GM19035 (cell line): ENCODE measurements at regions not wholly inside any gene's neighbourhood (a gene's known extent, or its start where the extent isn't known, plus 50 kb on each side); places are given as distances from the start of the nearest gene placed in this dataset.
"Not testable (repeated sequence)": the region's sequence is repeated elsewhere in the genome, so short reads cannot be mapped to it uniquely, and the experiment has no call there.

Source experiments
- ATAC-seq: cut with Tn5 transposase; IDR thresholded peaks from one replicate; pipeline ENCODE4 v1.9.1; 2021; ENCODE audit not compliant: unreplicated experiment

DNA sequence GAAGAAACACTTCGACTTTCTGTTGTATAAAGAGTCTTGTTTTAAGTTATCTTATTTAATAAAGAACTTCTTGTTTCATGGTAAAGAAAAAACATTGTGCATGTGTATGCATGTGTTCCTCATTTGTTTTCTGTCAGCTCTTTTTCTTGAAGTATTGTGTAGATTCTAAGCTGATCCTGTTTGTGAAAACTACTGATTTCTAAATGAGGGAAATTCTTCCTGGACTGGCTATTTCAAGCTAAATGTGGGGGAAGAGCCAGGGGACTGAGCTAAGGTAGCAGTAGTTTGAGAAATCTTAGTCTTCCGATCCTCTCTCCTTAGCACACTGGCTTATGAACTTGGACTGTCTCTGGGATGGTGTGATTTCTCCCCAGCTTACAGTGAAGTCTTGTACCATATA, 56.4 kb upstream of the RBMS1 start:
- no peak for ATAC-seq

DNA sequence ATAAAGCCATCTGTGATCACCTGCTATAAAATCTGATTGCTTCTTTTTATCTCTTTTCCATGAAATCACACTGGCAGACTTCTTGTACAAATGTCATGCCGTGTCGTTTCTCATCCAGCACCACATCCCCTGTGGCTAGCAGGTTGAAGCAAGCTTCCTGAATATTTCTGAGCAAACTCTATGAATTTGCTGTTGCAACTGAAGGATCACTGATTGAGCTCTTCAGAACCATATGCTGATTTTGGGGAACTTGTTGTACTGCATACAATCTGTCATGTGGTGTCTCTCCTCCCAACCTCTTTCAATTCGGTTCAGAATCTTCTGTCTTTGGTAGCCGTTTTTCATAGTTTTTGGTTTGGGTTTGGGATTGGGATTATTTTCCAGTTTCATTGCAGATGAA, 57.7 kb upstream of the RBMS1 start:
- ATAC-seq = no peak

DNA sequence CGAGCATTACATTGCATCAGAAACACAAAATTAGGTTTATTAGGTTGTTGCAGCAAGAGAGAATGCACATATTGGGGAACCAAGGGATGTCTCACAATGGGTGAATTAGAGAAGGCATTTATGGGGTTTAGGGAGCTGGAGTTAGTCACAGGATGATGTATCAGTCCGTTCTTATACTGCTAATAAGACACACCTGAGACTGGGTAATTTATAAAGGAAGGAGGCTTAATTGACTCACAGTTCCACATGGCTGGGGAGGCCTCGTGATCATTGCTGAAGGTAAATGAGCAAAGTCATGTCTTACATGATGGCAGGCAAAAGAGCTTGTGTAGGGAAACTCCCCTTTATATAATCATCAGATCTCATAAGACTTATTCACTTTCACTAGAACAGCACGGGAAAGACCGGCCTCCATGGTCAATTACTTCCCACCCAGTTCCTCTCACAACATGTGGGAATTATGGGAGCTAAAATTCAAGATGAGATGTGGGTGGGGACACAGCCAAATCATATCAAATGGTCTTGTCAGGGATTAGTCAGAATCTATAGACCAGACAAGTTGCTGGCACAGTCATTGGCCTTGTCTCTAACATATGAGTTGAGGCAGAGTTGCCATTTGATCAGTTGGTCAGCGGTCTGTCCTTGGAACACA, 61.9 kb upstream of the RBMS1 start:
- ATAC-seq = no peak

DNA sequence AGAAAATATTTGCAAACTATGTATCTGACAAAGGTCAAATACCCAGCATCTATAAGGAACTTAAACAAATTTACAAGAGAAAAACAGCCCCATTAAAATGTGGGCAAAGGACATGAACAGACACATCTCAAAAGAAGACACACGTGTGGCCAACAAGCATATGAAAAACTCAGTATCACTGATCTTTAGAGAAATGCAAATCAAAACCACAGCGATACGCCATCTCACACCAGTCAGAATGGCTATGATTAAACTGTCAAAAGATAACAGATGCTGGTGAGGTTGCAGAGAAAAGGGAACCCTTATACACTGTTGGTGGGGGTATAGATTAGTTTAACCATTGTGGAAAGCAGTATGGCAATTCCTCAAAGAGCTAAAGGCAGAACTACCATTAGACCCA, 64.3 kb upstream of the RBMS1 start:
- no peak for ATAC-seq

DNA sequence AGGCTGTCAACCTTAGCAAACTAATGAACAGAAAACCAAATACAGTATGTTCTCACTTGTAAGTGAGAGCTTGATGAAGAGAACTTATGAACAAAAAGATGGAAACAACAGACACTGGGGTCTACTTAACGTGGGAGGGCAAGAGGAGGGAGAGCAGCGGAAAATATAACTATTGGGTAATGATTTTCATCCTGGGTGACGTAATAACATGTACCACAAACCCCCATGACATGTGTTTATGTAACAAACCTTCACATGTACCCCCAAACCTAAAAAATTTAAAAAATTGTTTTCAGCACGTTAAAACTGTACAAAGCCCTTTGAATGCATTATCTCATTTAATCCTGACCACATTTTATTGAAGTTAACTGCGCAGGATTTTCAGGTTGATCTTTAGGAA, 64.9 kb upstream of the RBMS1 start:
- no peak for ATAC-seq

DNA sequence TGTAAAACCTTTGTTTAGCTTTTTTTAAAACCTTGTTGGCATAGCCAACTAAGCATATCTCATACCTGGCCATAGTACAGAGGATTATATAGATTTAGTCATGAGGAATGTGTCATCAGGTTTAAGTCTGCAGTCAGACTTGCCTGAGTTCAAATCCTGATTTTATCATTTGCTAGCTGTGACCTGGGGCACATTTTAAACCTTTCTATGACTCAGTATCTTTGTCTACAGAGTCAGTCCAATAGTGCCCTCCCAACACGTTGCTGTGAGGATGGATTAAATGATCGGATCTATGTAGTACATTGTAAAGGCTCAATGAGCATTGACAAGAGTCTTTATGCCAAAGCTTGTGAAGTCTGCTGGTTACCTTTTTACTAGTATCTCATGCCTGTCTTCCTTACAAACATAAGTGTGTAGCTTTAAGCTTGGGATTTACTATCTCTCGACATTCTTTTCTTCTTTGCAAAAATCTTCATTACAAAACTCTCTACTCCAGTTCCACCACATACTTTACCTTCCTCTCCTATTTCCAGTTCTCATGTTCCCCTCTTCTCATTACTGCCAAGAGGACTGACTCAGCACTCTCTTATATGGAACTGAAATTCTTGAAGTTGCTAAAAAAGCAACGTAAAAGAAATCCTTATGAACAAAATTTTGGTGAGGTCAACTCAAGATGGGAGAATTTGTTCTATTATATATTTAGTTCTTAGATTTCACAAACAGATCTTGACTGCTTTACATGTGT, 68.1 kb upstream of the RBMS1 start:
- no peak for ATAC-seq

DNA sequence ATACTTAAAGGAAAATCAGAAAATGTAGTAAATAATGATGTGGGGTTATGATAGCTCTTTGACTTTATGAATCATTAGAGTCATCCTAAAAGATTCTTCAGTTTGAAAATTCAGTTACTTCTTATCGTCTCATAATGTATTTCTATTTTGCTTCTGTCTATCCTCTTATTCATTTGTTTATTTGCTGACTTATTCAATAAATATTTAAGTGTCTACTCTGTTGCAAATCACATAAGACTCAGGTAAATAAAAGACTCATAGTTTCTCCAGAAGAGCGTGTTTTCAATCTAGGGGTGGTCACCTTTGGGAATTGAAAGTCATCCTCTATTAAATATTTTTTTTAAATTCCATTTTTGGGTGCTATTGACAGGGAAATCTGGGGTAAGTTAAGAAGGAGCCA, 69.1 kb upstream of the RBMS1 start:
- ATAC-seq = no peak

DNA sequence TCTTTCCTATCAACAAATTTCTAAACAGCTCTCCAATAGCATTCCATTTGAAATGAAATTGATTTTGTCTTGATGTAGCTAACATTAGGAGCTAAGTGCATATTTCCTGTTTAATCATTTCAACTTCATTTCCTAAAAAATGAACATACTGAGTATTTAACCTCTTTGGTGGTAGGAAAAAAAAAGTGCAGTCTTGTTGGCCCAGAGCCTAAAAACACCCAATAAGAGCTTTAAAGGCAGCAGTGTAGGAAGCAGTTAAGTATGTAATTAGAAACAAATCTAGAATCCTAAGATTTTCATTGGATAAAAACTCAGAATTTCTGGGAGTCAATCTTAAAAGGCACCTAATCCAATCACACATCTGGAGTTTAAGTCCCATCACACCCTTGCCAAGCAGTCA, 71.0 kb upstream of the RBMS1 start:
- ATAC-seq = no peak

DNA sequence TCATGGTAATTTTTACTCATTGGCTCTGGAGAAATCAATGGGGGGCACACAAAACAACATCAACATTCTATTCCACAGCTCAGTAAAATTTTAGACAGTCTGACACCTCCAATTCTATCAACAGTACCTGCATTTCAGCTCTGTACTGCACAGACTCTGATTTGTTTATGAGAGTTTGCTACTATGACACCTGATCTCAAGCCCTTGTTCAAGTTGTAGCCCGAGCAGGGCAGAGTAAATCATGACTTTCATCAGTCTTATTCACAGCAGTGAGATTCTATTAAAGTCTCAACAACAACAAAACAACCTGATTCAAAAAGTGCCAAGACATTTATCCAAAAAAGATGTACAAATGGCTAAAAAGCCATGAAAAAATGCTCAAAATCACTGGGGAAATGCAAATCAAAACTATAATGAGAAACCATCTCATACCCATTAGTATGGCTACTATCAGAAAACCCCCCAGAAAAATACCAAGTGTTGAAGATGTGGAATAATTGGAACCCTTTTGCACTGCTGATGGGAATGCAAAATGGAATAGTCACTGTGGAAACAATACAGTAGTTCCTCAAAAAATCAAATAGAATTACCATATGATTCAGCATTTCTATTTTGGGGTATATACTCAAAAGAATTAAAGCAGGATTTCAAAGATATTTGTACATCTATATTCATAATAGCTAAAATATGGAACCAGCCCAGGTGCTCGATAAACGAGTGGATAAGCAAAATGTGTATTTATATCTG, 71.7 kb upstream of the RBMS1 start:
- no peak for ATAC-seq

DNA sequence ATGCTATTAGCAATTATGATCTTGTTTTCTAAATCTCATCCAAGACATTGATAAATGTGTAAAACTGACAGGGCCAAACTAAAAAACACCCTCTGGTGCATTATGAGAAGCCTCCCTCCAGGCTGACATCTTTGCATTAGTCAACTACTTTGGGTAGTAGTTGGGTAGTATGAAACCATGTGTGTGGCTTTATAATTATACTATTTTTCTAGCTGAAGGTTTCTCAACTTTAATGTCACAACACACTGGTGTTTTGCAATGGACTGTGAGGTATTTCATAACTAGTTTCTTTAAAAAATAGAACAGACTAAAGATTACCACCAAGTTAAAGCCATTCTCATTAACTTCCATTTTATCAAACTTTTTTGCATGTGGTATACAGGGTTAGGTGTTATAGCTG, 73.1 kb upstream of the RBMS1 start:
- ATAC-seq = no peak

DNA sequence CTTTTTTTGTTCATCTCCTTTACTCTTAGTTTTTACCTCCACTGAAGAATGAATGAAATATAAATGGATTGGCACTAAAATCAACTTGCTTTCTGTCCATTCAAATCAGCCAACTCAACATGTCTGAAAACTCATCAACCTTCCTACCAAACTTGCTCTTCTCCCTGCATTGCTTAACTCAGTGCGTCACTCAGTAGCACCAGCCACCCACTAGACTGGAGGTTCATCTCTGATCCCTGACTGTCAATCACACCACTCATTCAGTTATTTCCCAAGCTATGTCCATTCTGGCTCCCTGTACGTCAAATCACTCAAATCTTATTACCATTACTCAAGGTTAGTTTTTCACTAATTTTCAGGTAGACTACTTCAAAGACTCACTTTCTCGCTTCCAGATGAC, 75.2 kb upstream of the RBMS1 start:
- no peak for ATAC-seq

DNA sequence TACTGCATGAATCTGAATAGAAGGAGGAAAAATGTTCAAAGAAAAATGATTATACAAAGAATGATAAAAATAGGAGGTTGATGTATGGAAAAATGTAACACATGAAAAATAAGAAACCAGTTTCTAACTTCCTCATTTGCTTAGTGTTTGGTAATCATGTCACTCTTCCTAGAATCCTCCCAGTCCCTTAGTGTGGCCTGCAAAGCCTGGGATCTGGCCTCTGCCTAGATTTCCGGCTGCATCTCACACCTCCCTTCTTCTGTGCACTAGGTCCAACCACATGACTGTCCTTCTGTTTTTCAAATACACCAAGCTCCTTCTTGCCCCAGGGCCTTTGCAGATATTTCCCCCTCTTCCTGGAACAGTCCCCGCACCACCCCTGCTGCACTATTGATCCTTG, 76.8 kb upstream of the RBMS1 start:
- ATAC-seq = no peak

DNA sequence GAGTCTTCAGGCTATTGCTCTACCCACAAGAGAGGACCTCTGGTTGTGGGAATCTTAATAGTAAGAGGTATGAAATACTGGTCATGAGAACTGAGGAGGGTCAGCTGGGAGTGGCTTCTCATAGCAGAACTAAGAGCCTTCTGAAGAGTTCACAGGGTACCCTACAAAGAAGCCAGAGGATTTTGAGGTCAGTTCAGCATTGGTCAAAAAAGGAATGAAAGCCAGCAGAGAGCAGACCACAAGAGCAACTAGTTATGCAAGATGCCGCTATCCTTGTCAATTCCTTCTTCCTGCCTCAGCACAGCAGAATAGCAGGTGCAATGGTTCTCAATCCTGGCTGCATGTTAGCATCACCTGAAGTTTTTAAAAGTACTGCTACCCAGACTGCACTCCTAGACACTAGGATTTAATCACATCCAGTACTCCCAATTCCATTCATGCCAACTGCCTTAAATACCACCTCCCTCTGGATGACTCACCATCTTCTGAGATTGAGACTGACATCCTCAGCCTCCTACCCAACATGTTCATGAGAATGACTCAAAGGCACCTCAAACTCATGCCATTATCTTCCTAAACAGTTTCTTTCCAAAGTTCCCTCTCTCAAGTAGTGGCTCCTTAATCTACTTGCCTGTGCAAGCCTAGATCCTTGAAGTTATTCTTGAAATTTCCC, 81.0 kb upstream of the RBMS1 start:
- no peak for ATAC-seq

DNA sequence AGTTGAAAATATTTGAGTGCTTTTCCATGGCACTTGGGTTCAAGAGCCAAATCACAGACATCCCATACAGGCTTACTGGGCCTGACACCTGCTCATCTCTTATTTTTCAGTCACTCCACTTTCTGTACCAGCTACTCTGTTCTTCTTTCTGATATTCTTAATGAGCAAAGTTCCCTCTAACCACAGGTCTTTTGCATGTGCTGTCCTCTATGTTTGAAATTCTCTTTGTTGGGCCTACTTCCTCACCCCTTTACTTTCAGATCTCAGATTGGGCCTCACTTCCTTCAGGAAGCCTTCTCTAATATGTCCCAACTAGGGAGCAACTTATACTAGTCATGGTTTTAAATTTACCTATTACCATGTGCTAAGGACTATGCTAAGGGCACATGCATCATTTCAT, 81.8 kb upstream of the RBMS1 start:
- no peak for ATAC-seq

DNA sequence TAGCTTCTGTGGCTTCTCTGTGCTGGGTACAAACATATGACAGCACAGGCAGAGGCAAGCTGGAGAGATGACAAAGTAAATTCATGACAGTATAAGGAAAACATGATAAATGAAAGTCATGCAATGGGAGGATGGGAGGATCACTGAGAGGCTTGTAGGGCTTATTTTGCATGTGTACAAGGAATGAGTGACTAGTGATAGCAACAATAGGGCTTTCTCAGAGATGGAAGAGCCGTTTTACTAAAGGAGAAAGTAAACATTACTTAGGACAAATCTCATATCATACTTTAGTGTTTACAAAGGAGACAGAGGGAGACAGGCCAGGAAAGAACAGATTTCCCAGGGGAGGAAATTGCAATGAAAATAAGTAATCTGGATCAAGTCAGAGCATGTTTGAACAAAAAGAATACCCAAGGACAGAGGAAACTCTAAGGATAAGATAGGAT, 82.5 kb upstream of the RBMS1 start:
- no peak for ATAC-seq

DNA sequence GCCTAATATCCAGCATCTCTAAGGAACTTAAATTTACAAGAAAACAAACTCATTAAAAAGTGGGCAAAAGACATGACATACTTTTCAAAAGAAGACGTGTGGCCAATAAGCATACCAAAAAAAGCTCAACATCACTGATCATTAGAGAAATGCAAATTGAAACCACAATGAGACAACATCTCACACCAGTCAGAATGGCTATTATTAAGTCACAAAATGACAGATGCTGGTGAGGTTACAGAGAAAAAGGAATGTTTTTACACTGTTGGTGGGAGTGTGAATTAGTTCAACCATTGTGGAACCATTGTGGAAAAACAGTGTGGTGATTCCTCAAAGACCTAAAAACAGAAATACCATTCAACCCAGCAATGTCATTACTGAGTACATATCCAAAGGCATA, 83.5 kb upstream of the RBMS1 start:
- not testable (repeated sequence) for ATAC-seq

DNA sequence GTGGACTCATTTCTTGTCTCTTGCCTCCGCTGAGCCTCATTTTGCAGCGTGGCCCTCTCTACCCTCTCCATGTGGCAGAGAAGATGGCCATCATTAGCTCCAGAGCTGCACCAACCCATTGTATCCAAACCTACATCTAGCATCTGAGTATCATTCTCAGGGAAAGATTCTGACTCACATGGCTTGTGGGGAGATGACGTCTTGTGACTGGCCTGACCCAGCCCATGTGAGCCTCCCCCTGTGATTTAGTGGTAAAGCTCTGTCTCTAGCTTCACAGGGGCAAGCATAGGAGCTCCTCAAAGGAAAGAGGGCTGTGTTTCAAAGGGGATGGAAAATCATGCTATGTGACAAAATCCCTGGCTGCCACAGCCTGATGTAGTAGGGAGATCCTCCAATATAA, 87.4 kb upstream of the RBMS1 start:
- no peak for ATAC-seq

DNA sequence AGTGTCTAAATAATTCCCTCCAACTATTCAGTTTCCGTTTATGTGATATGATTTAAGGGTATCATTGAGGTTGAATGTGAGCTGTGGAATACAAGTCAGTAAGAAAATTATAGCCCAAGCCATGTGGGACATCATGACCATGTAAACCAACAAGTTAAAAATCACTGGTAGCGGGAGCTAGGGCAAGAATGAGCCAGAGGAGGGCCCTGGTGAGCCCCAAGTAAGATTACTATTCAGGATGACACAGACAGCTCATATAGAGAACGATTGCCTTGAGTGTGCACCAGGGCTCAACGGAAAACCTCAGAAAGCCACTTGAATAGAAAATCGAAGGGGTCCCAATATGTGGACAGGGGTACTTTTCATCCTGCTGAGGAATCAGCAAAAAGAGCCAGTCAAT, 87.8 kb upstream of the RBMS1 start:
- ATAC-seq = no peak

DNA sequence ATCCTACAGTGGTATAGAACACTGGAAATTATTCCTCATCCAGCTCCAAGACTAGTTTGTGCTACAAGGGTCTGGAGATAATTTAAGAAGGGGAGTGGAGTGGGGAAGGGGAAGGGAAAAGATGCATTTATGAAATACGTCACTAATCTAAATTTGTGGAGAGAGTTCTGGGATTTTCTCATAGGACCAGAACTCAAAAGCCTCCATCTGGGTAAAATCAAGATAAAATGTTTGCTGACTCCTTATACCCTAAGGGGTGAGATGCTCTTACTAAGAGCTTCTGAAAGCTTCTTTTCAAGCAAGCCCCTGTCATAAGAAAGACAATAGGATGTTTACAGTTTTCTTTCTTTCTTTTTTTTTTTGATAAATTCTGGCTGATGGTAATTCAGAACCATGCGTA, 88.5 kb upstream of the RBMS1 start:
- ATAC-seq = no peak

DNA sequence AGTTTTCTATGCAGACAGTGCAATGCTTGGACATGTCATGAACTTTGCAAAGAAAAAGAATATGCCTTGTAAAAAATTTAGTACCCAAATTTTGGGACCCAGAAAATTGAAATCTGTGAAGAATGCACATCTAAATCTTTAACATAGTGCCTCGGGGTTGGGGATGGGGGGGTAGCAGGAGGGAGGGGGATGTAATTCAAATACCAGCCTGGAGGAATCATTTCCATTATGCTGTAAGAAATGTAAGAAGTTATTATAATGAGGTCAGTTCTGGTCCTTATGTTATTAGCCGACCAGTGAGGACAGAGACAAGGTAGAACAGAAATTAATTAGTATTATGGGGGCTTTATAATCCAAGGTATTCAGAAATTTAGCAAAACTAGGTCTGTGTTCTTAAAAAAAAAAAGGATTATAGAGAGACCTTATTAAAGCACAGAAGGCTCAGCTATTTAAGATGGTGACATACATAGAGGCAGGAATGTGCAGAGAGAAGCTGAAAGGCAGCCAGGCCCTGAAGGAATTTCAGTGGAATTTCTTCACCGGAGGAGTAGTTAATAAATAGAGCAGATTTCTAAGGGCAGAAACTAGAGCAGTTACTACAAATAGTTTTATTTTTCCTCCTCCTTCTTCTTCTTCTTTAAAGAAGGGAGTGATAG, 89.0 kb upstream of the RBMS1 start:
- no peak for ATAC-seq

DNA sequence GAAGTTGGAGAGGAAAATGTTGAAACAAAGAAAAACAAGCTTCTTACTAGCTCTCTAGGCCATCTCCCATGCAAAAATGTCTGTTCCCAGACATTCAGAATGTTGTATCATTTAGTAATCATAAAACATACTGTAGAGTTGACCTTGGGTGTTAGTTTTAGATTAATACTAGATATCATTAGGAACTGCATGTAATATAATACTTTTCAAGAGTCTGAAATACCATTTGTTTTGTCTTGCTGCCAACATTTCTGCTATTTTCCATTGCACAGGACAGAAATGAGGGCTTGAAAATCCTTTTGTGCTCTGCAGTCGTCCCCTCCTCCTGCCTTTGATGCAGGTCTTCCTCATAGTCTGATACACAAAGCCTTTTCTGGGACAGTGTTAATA, 89.5 kb upstream of the RBMS1 start:
- ATAC-seq = no peak
